ENCODE measurements at regions not wholly inside any gene's neighbourhood (a gene's known extent, or its start where the extent isn't known, plus 50 kb on each side); places are given as distances from the start of the nearest gene placed in this dataset.

GRCh38 chr1:4081806-4082711, 182.0 kb upstream of the C1orf174 start:
- Histone ChIP-seq H3K9ac (ENCODE audit: insufficient read length) (no peak overlapping the region), H3K36me3 (ENCODE audit: insufficient read depth, low read length) (no peaks in the 10 kb centered on the region), H3K27ac (no peak overlapping the region), H3K4me3 (no peak overlapping the region), H3K9me3 (ENCODE audit: low read depth, low read length) (no peaks in the 10 kb centered on the region)
- TF ChIP-seq FOXP2 (optimal IDR thresholded peaks at IDR 0.05; ENCODE audit: control extremely low read depth, extremely low read length, insufficient read depth), result no peak
- TF ChIP-seq POLR2AphosphoS5 (IDR thresholded peaks at IDR 0.05; ENCODE audit: borderline replicate concordance, low read depth, low read length), result no peak
- no peak for TF ChIP-seq EZH2 (IDR thresholded peaks at IDR 0.05)
- DNase-seq (ENCODE audit: low read depth, low spot score), result no peak

- no peak overlapping the region for H3K27ac ChIP-seq
- no peak overlapping the region for H3K9ac ChIP-seq (ENCODE audit: insufficient read length)
- TF ChIP-seq EZH2 (IDR thresholded peaks at IDR 0.05), result no peak
- TF ChIP-seq FOXP2 (optimal IDR thresholded peaks at IDR 0.05; ENCODE audit: control extremely low read depth, extremely low read length, insufficient read depth), result no peak
- no peak for TF ChIP-seq POLR2AphosphoS5 (IDR thresholded peaks at IDR 0.05; ENCODE audit: borderline replicate concordance, low read depth, low read length)
- no peak for DNase-seq (ENCODE audit: low read depth, low spot score)
- no peaks in the 10 kb centered on the region for H3K9me3 ChIP-seq (ENCODE audit: low read depth, low read length)
- no peaks in the 10 kb centered on the region for H3K36me3 ChIP-seq (ENCODE audit: insufficient read depth, low read length)
- H3K4me3 ChIP-seq, result no peak overlapping the region
Observed at GRCh38 chr1:4083231-4084047, 183.4 kb upstream of the C1orf174 start.

DNA sequence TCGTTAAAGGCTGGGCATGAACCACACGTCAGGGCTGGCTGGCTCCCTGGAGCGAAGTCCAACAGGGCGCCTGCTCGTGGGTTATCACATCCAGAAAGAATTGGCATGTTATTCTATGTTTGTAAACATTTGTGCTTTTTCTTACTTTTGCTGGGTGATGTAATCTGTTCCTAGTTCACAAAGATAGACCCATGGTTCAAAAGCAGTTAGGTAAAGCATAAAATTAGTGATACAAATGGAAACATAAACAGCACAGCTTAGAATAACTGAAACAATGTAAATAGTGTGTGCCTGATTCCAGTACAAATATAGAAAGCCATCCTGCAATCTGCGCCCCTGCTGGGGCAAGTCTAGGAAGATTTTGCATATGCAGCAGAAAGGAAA, 184.0 kb upstream of the C1orf174 start:
- H3K9me3 ChIP-seq (ENCODE audit: low read depth, low read length), result no peaks in the 10 kb centered on the region
- H3K4me3 ChIP-seq, result no peak overlapping the region
- no peaks in the 10 kb centered on the region for H3K36me3 ChIP-seq (ENCODE audit: insufficient read depth, low read length)
- H3K27ac ChIP-seq, result no peak overlapping the region
- no peak overlapping the region for H3K9ac ChIP-seq (ENCODE audit: insufficient read length)
- TF ChIP-seq EZH2 (IDR thresholded peaks at IDR 0.05) (no peak), FOXP2 (optimal IDR thresholded peaks at IDR 0.05; ENCODE audit: control extremely low read depth, extremely low read length, insufficient read depth) (no peak), POLR2AphosphoS5 (IDR thresholded peaks at IDR 0.05; ENCODE audit: borderline replicate concordance, low read depth, low read length) (no peak)
- DNase-seq (ENCODE audit: low read depth, low spot score), result no peak

- H3K4me3 ChIP-seq, result no peak overlapping the region
- no peak overlapping the region for H3K9ac ChIP-seq (ENCODE audit: insufficient read length)
- H3K27ac ChIP-seq, result no peak overlapping the region
- no peak for DNase-seq (ENCODE audit: low read depth, low spot score)
- no peak for TF ChIP-seq EZH2 (IDR thresholded peaks at IDR 0.05)
- no peak for TF ChIP-seq POLR2AphosphoS5 (IDR thresholded peaks at IDR 0.05; ENCODE audit: borderline replicate concordance, low read depth, low read length)
- TF ChIP-seq FOXP2 (optimal IDR thresholded peaks at IDR 0.05; ENCODE audit: control extremely low read depth, extremely low read length, insufficient read depth), result no peak
- no peaks in the 10 kb centered on the region for H3K9me3 ChIP-seq (ENCODE audit: low read depth, low read length)
- no peaks in the 10 kb centered on the region for H3K36me3 ChIP-seq (ENCODE audit: insufficient read depth, low read length)
Observed at GRCh38 chr1:4084446-4084845, 184.4 kb upstream of the C1orf174 start.

DNA sequence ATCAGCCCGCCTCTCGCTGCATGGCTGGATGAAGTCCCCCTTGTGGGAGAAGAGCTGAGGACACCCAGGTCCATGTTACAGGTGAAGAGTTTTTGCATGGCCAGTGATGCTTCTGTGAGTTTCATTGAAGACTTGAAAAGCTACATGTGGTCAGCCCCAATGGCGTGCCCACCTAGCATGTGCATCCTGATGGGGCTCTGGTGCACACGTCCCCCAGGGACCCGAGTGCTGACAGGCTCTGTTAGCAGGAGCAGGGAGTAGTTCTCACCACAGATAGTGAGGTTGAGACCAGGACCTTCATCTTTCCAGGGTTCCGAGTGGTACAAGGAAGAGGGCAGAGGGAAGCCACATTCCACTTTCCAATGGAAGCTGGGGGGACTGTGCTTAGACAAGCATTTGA, 184.8 kb upstream of the C1orf174 start:
- H3K27ac ChIP-seq, result no peak overlapping the region
- no peak overlapping the region for H3K9ac ChIP-seq (ENCODE audit: insufficient read length)
- no peaks in the 10 kb centered on the region for H3K9me3 ChIP-seq (ENCODE audit: low read depth, low read length)
- H3K4me3 ChIP-seq, result no peak overlapping the region
- no peak for DNase-seq (ENCODE audit: low read depth, low spot score)
- no peaks in the 10 kb centered on the region for H3K36me3 ChIP-seq (ENCODE audit: insufficient read depth, low read length)
- TF ChIP-seq EZH2 (IDR thresholded peaks at IDR 0.05) (no peak), FOXP2 (optimal IDR thresholded peaks at IDR 0.05; ENCODE audit: control extremely low read depth, extremely low read length, insufficient read depth) (no peak), POLR2AphosphoS5 (IDR thresholded peaks at IDR 0.05; ENCODE audit: borderline replicate concordance, low read depth, low read length) (no peak)

GRCh38 chr1:4085546-4085945, 185.5 kb upstream of the C1orf174 start:
- Histone ChIP-seq H3K36me3 (ENCODE audit: insufficient read depth, low read length) (no peaks in the 10 kb centered on the region), H3K27ac (no peak overlapping the region), H3K9ac (ENCODE audit: insufficient read length) (no peak overlapping the region), H3K9me3 (ENCODE audit: low read depth, low read length) (no peaks in the 10 kb centered on the region), H3K4me3 (no peak overlapping the region)
- TF ChIP-seq POLR2AphosphoS5 (IDR thresholded peaks at IDR 0.05; ENCODE audit: borderline replicate concordance, low read depth, low read length) (no peak), FOXP2 (optimal IDR thresholded peaks at IDR 0.05; ENCODE audit: control extremely low read depth, extremely low read length, insufficient read depth) (no peak), EZH2 (IDR thresholded peaks at IDR 0.05) (no peak)
- DNase-seq (ENCODE audit: low read depth, low spot score), result no peak

DNA sequence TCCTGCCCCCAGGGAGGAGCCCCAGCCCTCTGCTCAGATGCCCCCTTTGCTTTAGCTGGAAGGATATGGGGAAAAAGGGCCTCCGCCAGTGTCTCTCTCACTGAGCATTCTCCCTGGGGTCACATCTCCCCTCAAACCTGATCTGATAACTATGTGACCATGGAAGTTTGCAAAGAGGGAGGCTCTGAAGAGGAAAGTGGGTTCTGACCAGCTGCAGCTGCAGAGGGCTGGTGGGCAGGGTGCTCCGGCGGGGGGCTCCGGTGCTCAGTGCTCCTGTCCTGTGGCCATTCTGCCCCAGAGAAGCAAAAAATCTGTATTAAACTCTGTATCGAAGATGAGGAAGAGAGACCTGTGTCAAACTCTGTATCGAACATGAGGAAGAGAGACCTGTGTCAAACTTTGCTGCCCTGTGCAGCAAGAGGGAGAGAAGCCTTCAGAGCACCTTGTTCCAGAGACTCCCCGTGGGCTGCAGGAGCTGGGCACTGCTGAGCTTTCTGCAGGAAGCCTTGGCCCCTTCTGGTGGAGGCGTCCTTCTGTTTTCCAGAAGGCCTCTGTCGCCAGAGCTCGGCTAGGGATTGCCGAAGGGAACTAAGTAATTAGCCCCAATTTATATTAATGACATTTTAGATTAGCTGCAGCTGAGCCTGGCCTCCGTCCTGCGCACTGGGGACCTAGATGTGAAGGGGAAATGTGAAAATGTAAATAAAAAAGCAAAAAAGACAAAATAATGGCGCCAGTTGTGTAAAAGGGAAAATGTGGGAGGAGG, 186.2 kb upstream of the C1orf174 start:
- no peak for DNase-seq (ENCODE audit: low read depth, low spot score)
- H3K9me3 ChIP-seq (ENCODE audit: low read depth, low read length), result no peaks in the 10 kb centered on the region
- H3K9ac ChIP-seq (ENCODE audit: insufficient read length), result no peak overlapping the region
- H3K4me3 ChIP-seq, result no peak overlapping the region
- H3K36me3 ChIP-seq (ENCODE audit: insufficient read depth, low read length), result no peaks in the 10 kb centered on the region
- no peak overlapping the region for H3K27ac ChIP-seq
- no peak for TF ChIP-seq FOXP2 (optimal IDR thresholded peaks at IDR 0.05; ENCODE audit: control extremely low read depth, extremely low read length, insufficient read depth)
- no peak for TF ChIP-seq EZH2 (IDR thresholded peaks at IDR 0.05)
- no peak for TF ChIP-seq POLR2AphosphoS5 (IDR thresholded peaks at IDR 0.05; ENCODE audit: borderline replicate concordance, low read depth, low read length)

- H3K4me3 ChIP-seq, result no peak overlapping the region
- H3K36me3 ChIP-seq (ENCODE audit: insufficient read depth, low read length), result no peaks in the 10 kb centered on the region
- H3K9me3 ChIP-seq (ENCODE audit: low read depth, low read length), result no peaks in the 10 kb centered on the region
- H3K9ac ChIP-seq (ENCODE audit: insufficient read length), result no peak overlapping the region
- H3K27ac ChIP-seq, result no peak overlapping the region
- no peak for DNase-seq (ENCODE audit: low read depth, low spot score)
- TF ChIP-seq FOXP2 (optimal IDR thresholded peaks at IDR 0.05; ENCODE audit: control extremely low read depth, extremely low read length, insufficient read depth), result no peak
- TF ChIP-seq POLR2AphosphoS5 (IDR thresholded peaks at IDR 0.05; ENCODE audit: borderline replicate concordance, low read depth, low read length), result no peak
- no peak for TF ChIP-seq EZH2 (IDR thresholded peaks at IDR 0.05)
Observed at GRCh38 chr1:4086921-4087320, 186.8 kb upstream of the C1orf174 start.
